ENCODE measurements at regions not wholly inside any gene's neighbourhood (a gene's known extent, or its start where the extent isn't known, plus 50 kb on each side); places are given as distances from the start of the nearest gene placed in this dataset.
A peak's percentile ranks its signal among the peaks of the same experiment; 100 is the strongest.

DNA sequence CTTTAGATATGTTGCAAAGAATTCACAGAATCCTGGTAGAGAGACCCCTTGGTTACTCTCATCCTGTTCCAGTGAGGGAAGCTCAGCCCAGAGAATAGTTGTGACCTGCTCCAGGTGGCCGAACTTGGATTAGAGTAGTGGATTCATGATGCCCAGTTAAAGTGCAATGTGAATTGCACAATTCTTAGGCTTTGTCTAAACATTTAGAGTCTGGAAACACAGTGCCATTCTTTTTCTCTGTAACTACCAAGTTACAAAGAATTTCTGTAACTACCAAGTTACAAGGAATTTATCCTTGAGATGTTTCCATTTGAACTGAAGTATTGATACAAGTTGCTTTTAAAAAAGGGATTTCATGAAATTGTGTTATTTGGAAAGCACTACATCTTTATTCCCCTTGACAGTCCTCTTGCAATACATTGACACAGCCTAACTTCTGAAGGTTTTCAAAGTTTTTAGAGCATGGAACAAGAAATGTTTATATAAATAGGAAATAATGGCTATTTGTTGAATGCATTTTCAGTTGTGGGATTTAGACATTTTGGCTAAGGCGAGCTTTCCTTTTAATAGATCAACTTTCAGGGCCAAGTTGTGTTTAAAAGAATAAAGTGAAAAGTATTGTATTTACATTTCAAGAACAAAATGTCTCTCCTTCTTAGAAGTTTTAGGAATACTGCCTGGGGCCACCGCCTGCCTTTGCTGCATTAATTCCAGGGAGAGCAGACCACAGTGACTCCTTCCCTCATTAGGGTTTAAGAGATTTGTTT is 315.0 kb downstream of the LPIN1 start:
- DNase-seq, result no peak

- no peak for DNase-seq
These were observed 315.6 kb downstream of the LPIN1 start for GRCh38 chr2:12062053-12062395.

DNA sequence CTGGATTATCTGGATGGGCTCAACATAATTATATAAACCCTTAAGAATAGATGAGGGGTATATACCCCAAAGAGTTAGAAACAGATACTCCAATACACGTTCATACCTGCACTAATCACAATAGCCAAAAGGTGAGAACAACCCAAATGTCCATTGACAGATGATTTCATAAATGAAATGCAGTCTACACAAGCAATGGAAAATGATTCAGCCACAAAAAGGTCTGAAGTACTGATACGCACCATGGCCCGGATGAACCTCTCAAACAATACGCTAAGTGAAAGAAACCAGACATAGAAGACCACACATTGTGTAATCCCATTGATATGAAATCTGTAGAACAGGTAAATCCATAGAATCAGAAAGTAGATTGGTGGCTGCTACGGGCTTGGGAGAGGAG is 316.8 kb downstream of the LPIN1 start:
- no peak for DNase-seq

GRCh38 chr2:12064153-12064552 is 317.7 kb downstream of the LPIN1 start:
- no peak for DNase-seq

GRCh38 chr2:12066116-12066515 is 319.7 kb downstream of the LPIN1 start:
- peak; percentile 78 for DNase-seq

- no peak for DNase-seq
These were observed 320.6 kb downstream of the LPIN1 start for GRCh38 chr2:12066986-12067385.

GRCh38 chr2:12068796-12069538 is 322.5 kb downstream of the LPIN1 start:
- DNase-seq, result peak; percentile 34

- DNase-seq, result no peak
These were observed 323.7 kb downstream of the LPIN1 start for GRCh38 chr2:12070153-12070552.

DNA sequence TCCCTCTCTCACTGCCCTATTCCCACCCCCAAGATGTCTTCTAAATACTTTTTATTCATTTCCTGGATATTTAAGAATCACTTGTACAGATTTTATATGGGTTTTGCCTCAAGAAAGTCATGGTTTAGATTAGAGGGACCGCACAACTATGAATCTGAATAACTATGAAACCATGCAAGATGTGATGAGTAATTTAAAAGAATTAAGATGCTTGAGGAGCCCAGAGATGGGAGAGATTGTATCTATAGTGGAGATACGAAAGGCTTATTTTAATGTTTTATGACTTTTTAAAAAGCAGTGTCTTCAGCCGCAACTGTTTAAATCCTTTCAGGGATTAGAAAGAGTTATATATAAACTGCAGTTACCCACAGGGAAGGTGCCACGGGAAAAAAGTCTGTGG is 324.1 kb downstream of the LPIN1 start:
- peak; percentile 84 for DNase-seq

DNA sequence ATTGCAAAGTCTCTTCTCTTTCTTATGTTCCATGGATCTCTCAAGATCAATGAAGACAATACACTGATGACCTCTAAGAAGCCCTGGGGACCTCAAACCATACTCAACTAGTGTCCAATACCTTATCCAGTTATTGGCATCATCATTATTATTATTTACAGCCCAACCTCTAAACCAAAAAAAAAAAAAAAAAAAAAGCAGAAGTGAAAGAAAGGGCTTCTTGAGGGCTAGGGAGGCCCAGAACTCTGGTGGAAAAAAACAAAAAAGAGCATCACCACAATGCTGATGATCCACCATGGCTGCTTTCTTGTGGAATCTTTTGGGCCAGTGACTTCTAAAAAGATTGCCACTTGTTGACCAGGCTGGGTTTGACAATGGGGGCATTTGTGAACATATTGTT is 324.9 kb downstream of the LPIN1 start:
- no peak for DNase-seq

- DNase-seq, result no peak
These were observed 326.9 kb downstream of the LPIN1 start for GRCh38 chr2:12073217-12073852.

DNA sequence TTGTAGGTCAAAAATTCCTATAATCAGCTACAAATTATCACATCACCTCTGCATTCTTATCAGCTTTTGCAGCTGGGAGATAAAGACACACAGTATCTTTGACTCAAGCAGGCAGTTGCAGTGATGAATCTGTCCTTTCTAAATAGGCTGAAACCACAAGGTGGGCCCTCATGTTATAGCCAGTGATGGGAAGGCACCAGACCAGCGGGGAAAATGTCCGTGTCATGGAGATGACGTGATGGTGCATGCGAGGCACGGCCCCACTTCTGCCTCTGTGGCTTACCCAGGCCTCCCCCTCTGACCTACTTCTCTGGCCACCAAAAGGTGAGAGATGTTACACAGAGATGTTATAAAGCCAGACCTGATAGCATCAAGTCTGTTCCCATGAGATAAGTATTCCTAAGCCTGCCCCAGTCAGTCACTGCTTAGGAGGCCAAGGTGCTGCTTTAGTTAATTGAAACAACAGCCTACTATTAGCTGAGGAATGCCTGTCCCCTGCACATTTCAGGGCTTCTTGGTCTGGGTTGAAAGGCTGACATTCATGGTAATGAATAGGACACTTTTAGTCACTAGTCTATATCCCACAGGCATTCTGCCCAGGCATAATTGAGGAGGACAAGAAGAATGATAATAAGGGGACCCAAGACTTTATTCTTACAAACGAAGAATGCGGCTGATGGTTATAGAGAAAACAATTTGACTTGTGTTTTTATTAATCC is 327.9 kb downstream of the LPIN1 start:
- DNase-seq, result peak; percentile 58

DNA sequence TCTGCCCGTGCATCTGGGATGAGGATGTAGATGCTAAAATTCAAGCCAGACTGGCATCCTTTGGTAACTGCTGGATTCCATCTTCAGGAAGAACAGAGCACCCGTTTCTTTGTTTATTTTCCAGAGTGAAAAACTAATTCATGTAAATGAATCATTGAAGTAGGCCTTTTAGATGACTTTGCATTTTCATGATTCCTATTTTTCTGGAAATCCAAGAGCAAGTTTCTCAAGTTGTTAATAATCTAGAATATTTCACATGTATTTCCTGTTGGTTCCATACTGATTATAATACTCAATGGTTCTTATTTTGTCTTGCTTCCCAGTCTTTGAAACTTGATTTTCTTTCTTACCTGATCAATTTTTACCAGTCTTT is 328.4 kb downstream of the LPIN1 start:
- no peak for DNase-seq

GRCh38 chr2:12075603-12076002 is 329.2 kb downstream of the LPIN1 start:
- DNase-seq, result no peak

- peak; percentile 32 for DNase-seq
These were observed 330.4 kb downstream of the LPIN1 start for GRCh38 chr2:12076810-12077209.

DNA sequence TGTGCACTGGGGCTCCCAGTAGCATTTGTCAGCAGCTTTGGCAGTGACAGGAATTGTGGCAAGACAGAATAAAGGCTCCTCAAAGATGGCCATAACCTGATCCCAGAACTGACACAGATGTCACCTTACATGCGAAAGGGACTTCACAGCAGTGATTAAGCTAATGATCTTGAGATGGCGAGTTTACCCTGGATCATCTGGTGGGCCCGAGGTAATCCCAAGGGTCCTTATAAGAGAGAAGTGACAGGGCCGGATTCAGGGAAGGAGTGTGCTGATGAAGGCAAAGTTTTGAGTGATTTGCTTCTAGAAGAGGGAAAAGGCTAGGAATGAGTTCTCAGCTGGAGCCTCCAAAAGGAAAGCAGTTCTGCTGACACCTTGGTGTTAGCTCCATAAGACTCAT is 333.9 kb downstream of the LPIN1 start:
- no peak for DNase-seq

DNA sequence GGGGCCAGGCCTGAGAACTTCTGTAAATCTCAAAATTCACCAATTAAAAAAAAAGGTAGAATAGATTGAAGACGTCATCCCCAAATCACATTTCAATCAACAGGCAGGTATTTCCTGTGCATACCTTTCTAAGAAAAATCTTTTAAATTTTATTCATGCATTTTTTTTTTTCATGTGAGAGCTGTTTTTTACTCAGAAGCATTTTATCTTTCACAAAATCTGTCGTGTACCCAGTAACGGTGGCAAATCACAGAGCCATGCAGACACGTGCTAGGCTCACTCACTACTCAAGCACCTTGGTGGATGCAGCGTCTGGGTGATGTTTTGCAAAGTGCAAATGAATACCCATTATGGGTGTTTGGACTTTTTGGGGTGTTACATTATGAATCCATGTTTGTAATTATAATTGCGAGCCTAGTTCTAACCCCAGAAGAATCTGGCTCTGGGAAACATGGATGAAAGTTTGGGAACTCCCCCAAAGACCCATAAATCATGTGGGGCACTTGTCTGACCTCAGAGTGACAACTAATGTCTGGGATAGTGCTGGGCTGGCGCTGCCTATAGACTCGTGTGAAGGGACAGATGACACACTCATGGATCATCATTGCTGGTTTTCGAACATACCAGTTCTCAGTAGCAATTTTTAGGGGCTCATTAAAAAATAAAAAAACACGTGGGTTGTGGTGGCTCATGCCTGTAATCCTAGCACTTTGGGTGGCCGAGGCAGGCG is 335.2 kb downstream of the LPIN1 start:
- DNase-seq, result peak; percentile 76

- DNase-seq, result no peak
These were observed 336.7 kb downstream of the LPIN1 start for GRCh38 chr2:12083081-12083581.

DNA sequence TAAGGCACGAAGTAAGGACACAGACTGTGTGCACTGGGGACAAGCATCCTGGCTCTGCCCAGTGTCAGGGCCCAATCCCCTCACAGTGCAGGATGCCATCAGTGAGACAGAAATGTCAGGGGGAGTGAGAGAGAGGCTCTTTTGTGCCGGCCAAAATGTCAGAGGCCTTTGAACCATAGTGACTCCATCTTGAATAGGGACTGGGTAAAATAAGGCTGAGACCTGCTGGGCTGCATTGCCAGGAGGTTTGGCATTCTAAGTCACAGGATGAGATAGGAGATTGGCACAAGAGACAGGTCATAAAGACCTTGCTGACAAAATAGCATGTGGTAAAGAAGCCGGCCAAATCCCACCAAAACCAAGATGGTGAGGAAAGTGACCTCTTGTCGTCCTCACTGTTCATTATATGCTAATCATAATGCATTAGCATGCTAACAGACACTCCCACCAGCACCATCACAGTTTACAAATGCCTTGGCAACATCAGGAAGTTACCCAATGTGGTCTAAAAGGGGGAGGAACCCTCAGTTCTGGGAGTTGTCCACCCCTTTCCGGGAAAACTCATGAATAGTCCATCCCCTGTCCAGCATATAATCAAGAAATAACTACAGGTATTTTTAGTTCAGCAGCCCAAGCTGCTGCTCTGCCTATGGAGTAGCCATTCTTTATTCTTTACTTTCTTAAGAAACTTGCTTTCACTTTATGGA is 337.4 kb downstream of the LPIN1 start:
- DNase-seq, result no peak

DNA sequence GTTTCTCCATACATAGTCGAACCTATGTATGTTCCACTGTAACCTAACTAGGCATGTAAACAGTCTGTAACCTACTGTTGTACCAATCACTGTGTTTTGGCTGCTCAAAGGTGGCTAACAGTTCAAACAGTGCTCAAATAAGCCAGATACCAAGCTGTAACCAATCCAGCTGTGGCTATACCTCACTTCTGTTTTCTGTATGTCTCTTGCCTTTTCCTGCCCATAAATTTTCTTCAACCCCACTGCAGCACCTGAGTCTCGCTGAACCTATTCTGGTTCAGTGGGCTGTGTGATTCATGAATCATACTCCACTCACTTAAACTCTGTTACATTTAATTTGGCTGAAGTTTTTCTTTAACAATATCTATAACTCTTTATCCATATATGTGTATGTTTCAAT is 340.7 kb downstream of the LPIN1 start:
- DNase-seq, result no peak

DNA sequence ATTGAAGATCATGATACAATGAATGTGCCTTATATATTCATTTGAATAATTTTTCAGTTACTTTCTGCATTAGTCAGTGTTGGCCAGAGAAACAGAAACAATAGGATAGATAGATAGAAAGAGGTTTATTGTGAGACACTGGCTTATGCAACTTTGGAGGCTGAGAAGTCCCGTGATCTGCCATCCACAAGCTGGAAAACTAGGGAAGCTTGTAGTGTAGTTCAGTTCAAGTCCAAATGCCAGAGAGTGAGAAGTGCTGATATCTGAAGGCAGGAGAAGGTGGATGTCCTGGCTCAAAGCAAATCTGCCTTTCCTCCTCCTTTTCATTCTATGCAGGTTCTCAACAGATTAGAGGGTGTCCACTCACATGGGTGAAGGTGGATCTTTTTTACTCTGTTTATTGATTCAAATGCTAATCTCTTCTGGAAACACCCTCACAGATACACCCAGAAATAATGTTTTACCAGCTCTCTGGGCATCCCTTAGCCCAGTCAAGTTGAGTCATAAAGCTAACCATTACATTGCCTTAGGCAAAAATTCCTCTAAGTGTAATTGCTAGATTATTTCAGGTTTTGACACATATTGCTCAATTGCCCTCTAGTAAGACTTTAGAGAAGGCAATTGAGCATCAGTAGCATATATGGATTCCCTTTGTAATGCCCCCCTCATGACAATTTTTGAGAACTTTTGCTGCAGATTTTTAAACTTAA is 341.4 kb downstream of the LPIN1 start:
- peak; percentile 67 for DNase-seq
